Fibroblast of lung (primary cell): ENCODE measurements at regions not wholly inside any gene's neighbourhood (a gene's known extent, or its start where the extent isn't known, plus 50 kb on each side); places are given as distances from the start of the nearest gene placed in this dataset.

Experiments
- CTCF ChIP-seq, 2 donors: IDR thresholded peaks in 1 of 2; conservative IDR thresholded peaks in 1 of 2; 1 replicate in 1 of 2; 2 replicates in 1 of 2; pipeline ENCODE4 v1.5.1; 2011 to 2012; ENCODE audit warnings: low read length in 2 of 2, control low read depth in 1 of 2, inconsistent platforms in 1 of 2, low read depth in 1 of 2, mild to moderate bottlenecking in 1 of 2
- EZH2 ChIP-seq: IDR thresholded peaks from 2 replicates; pipeline ENCODE4 v1.5.1; 2012; ENCODE audit warnings: low read length, control low read depth, mild to moderate bottlenecking; ENCODE audit errors: missing control alignments

DNA sequence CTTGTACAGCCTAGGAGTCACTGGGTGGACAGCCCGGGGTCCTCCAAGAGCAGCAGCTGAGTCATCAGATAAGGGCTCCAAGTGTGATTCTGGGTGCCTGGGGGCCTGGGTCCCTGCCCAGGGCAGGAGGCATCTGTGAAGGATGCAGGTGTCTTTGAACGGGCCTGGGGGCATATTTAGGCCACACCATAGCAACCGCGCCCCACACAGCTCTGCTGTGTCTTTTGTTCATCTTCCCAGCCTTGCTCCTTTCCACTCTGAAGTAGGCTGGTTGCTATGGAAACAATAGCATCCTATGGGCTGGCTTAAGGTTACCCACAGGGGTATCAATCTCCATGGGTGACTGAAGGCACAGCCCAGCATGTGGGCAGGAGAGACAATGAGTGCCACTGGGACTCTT is 324.7 kb downstream of the TCERG1L start:
- no peak for TF ChIP-seq CTCF (conservative IDR thresholded peaks at IDR 0.05 in 1 of 2, IDR thresholded peaks at IDR 0.05 in 1 of 2; ENCODE audit: low read depth in 1 of 2, low read length in 2 of 2)
- TF ChIP-seq EZH2 = no peak
